HEK293T (cell line): ENCODE measurements at regions not wholly inside any gene's neighbourhood (a gene's known extent, or its start where the extent isn't known, plus 50 kb on each side); places are given as distances from the start of the nearest gene placed in this dataset.

Source experiments
- ARNT ChIP-seq: fragments of 450-650 bp; IDR thresholded peaks from 2 replicates; pipeline ENCODE4 v1.6.1; 2017; ENCODE audit warnings: mild to moderate bottlenecking
- BHLHE40 ChIP-seq: fragments of 450-650 bp; IDR thresholded peaks from 2 replicates; pipeline ENCODE4 v1.6.1; 2016; ENCODE audit warnings: mild to moderate bottlenecking, moderate library complexity, borderline replicate concordance
- CTBP1 ChIP-seq: fragments of 450-650 bp; IDR thresholded peaks from 2 replicates; pipeline ENCODE4 v1.6.1; 2016; ENCODE audit warnings: borderline replicate concordance
- ELF4 ChIP-seq: fragments of 450-650 bp; IDR thresholded peaks from 2 replicates; pipeline ENCODE4 v1.6.1; 2017; ENCODE audit warnings: antibody characterized with exemption
- FOXK2 ChIP-seq: fragments of 450-650 bp; IDR thresholded peaks from 2 replicates; pipeline ENCODE4 v1.6.1; 2016; ENCODE audit warnings: mild to moderate bottlenecking
- FOXM1 ChIP-seq: fragments of 450-650 bp; IDR thresholded peaks from 2 replicates; pipeline ENCODE4 v1.6.1; 2017; ENCODE audit warnings: mild to moderate bottlenecking, borderline replicate concordance
- HDGF ChIP-seq: fragments of 450-650 bp; IDR thresholded peaks from 2 replicates; pipeline ENCODE4 v1.6.1; 2017; ENCODE audit warnings: antibody characterized with exemption, borderline replicate concordance
- L3MBTL2 ChIP-seq: fragments of 450-650 bp; conservative IDR thresholded peaks from 2 replicates; pipeline ENCODE4 v1.6.1; 2016; ENCODE audit warnings: mild to moderate bottlenecking
- LEF1 ChIP-seq: fragments of 450-650 bp; IDR thresholded peaks from 2 replicates; pipeline ENCODE4 v1.6.1; 2017; ENCODE audit warnings: mild to moderate bottlenecking, borderline replicate concordance
- NFRKB ChIP-seq: fragments of 450-650 bp; IDR thresholded peaks from 2 replicates; pipeline ENCODE4 v1.6.1; 2016; ENCODE audit warnings: mild to moderate bottlenecking, moderate library complexity
- SP1 ChIP-seq: fragments of 450-650 bp; IDR thresholded peaks from 2 replicates; pipeline ENCODE4 v1.6.1; 2017
- SUZ12 ChIP-seq: fragments of 450-650 bp; IDR thresholded peaks from 2 replicates; pipeline ENCODE4 v1.6.1; 2016; ENCODE audit warnings: mild to moderate bottlenecking
- TARDBP ChIP-seq: fragments of 450-650 bp; IDR thresholded peaks from 2 replicates; pipeline ENCODE4 v1.6.1; 2016
- ZNF384 ChIP-seq: fragments of 450-650 bp; IDR thresholded peaks from 2 replicates; pipeline ENCODE4 v1.6.1; 2016

DNA sequence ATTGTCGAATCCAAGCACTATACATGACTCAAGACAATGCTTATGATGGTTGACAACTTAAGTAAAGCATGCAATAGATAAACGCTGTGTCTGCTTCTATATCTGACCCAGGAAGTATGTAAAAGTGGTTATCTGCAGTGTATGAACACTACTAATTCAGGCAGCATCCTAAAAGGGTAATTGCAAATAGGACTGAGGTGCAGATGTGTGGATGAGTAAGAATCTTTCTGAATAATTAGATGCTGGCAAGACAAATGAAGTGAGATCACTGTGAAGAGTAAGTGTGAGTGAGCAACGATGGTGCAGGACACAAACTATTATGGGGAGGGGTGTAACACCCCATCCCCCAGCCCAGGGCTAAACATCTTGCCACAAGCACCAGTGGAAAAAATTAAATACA lies 195.7 kb upstream of the CHRNA7 start:
- no peak for TF ChIP-seq FOXM1
- TF ChIP-seq L3MBTL2: no peak
- no peak for TF ChIP-seq ZNF384
- no peak for TF ChIP-seq FOXK2
- TF ChIP-seq LEF1: no peak
- TF ChIP-seq TARDBP: no peak
- no peak for TF ChIP-seq CTBP1
- no peak for TF ChIP-seq ARNT
- no peak for TF ChIP-seq SP1
- no peak for TF ChIP-seq NFRKB
- TF ChIP-seq ELF4: no peak
- TF ChIP-seq HDGF: no peak
- TF ChIP-seq BHLHE40: no peak
- TF ChIP-seq SUZ12: no peak
